Keratinocyte (primary cell): ENCODE measurements at regions not wholly inside any gene's neighbourhood (a gene's known extent, or its start where the extent isn't known, plus 50 kb on each side); places are given as distances from the start of the nearest gene placed in this dataset.

Experiments used
- DNase-seq: peaks from one replicate; pipeline ENCODE4 v3.0.0-alpha.2; 2011; ENCODE audit warnings: low read depth, missing footprints, low spot score
- FAIRE-seq: peaks from 2 replicates; lab custom pipeline; 2011; peaks lifted over from hg19 to GRCh38; lab: Jason Lieb, UNC
- H2AFZ ChIP-seq: 2 replicates; pipeline ENCODE4 v1.6.0; 2012; ENCODE audit warnings: low read length, control low read depth, inconsistent platforms; ENCODE audit not compliant: control insufficient read depth
- H3K27ac ChIP-seq: 2 replicates; pipeline ENCODE4 v1.5.1; 2011; ENCODE audit warnings: low read length; ENCODE audit not compliant: control insufficient read depth, insufficient read depth
- H3K27me3 ChIP-seq: 3 replicates; pipeline ENCODE4 v1.6.0; 2011; ENCODE audit warnings: low read length; ENCODE audit not compliant: control insufficient read depth, insufficient read depth; ENCODE audit errors: extremely low read depth
- H3K36me3 ChIP-seq, 2 experiments: 2 replicates in 1 of 2; 3 replicates in 1 of 2; pipeline ENCODE4 v1.5.1; 2011; ENCODE audit warnings: low read length in 2 of 2, mild to moderate bottlenecking in 1 of 2; ENCODE audit not compliant: control insufficient read depth in 2 of 2, insufficient read depth in 2 of 2; ENCODE audit errors: extremely low read depth in 1 of 2
- H3K4me1 ChIP-seq: 3 replicates; pipeline ENCODE4 v1.5.1; 2011; ENCODE audit warnings: low read length; ENCODE audit not compliant: control insufficient read depth, insufficient read depth; ENCODE audit errors: extremely low read depth
- H3K4me2 ChIP-seq: 3 replicates; pipeline ENCODE4 v1.6.0; 2011; ENCODE audit warnings: low read depth, low read length; ENCODE audit not compliant: control insufficient read depth, insufficient read depth; ENCODE audit errors: extremely low read depth
- H3K4me3 ChIP-seq, 3 experiments: fragments of 200-600 bp in 1 of 3; sonication (generic) in 1 of 3; 2 replicates in 2 of 3; 3 replicates in 1 of 3; pipeline ENCODE4 v1.5.1; 2011 to 2016; ENCODE audit warnings: low read length in 3 of 3, mild to moderate bottlenecking in 3 of 3, control low read depth in 2 of 3, inconsistent platforms in 1 of 3, low read depth in 1 of 3, mixed read lengths in 1 of 3, mixed run types in 1 of 3, moderate library complexity in 1 of 3; ENCODE audit not compliant: control insufficient read depth in 2 of 3, insufficient read depth in 2 of 3; ENCODE audit errors: extremely low read depth in 1 of 3
- H3K79me2 ChIP-seq: 2 replicates; pipeline ENCODE4 v1.6.0; 2012; ENCODE audit warnings: low read length; ENCODE audit not compliant: control insufficient read depth, insufficient read depth
- H3K9ac ChIP-seq: 3 replicates; pipeline ENCODE4 v1.6.0; 2011; ENCODE audit warnings: low read length; ENCODE audit not compliant: control insufficient read depth, insufficient read depth; ENCODE audit errors: extremely low read depth
- H3K9me1 ChIP-seq: 3 replicates; pipeline ENCODE4 v1.6.0; 2011; ENCODE audit warnings: low read length; ENCODE audit not compliant: control insufficient read depth, insufficient read depth; ENCODE audit errors: extremely low read depth
- H3K9me3 ChIP-seq: 2 replicates; pipeline ENCODE4 v1.5.1; 2012; ENCODE audit warnings: low read depth, low read length; ENCODE audit not compliant: control insufficient read depth
- H4K20me1 ChIP-seq: 3 replicates; pipeline ENCODE4 v1.6.0; 2011; ENCODE audit warnings: low read length; ENCODE audit not compliant: control insufficient read depth, insufficient read depth; ENCODE audit errors: extremely low read depth
- EZH2 ChIP-seq: IDR thresholded peaks from one replicate; pipeline ENCODE4 v1.6.1; 2012; ENCODE audit warnings: inconsistent platforms, mild to moderate bottlenecking, low read length, moderate library complexity
- dilution Hi-C: fragments of 300-500 bp; cut with MboI; formaldehyde crosslinking; loops from one replicate; pipeline ENCODE4 v1.7.0; 2020; ENCODE audit warnings: low sequenced_read_pairs; ENCODE audit not compliant: extremely low pct_ligation_motif_present
- TF ChIP-seq, protein P1 (sequence below), 3 experiments: IDR thresholded peaks in 1 of 3; conservative IDR thresholded peaks in 1 of 3; optimal IDR thresholded peaks in 1 of 3; 2 replicates in 2 of 3; 3 replicates in 1 of 3; pipeline versions ENCODE3 to v1.5.1; 2011; ENCODE audit warnings: low read length in 3 of 3, mild to moderate bottlenecking in 3 of 3, moderate library complexity in 2 of 3, control low read depth in 1 of 3, inconsistent platforms in 1 of 3; ENCODE audit not compliant: insufficient read depth in 2 of 3; ENCODE audit errors: extremely low read depth in 1 of 3

DNA sequence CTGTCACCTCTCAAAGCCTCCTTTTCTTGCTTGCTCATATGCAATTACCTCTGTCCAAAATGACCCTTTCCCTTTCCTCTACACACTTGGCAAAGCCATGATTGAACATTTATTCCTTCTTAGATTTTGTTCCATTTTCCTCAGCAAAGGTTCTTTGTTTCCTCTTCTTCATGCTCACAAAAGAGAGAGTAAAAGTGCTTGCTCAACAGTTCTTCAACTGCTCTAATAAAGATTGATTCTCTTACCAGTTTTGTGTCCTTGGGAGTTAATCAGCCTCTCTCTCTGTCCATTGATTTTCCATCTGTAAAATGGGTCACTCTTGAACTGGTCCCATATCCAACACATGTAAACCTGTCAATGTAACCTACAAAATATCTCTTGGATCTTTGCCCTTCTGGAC, 186.4 kb downstream of the WNT5A start:
- dilution Hi-C loops = no loop called here
- H3K79me2 ChIP-seq = no peaks in the 10 kb centered on the region
- FAIRE-seq = no peak

DNA sequence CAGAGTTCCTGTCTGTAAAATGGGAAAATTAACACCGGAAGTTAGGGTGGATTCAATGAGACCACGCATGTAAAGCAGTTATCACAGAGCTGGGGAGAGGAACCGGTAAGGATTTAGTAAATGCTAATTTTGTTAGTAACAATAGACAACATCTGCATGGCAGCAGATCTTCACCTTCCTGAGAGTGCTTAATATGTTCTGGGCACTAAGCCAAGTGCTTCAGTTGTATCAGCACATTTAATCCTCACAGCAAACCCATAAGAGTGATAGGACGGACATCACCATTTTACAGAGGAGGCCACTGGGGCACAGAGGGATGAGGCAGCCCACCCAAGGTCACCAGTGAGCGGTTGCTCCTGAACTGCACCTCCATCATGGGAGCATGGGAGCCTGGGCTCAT, 189.4 kb downstream of the WNT5A start:
- DNase-seq (no peak), FAIRE-seq (no peak)
- no peaks in the 10 kb centered on the region for H3K9me3 ChIP-seq
- no peak overlapping the region for H3K4me3 ChIP-seq
- H2AFZ ChIP-seq = no peak overlapping the region
- H3K27me3 ChIP-seq = no peaks in the 10 kb centered on the region
- H3K9ac ChIP-seq = no peak overlapping the region
- dilution Hi-C loops = no loop called here
- H3K79me2 ChIP-seq = no peaks in the 10 kb centered on the region
- H3K27ac ChIP-seq = no peak overlapping the region
- no peak overlapping the region for H3K4me2 ChIP-seq
- no peaks in the 10 kb centered on the region for H3K4me1 ChIP-seq
- no peaks in the 10 kb centered on the region for H3K36me3 ChIP-seq
- no peaks in the 10 kb centered on the region for H3K9me1 ChIP-seq
- no peaks in the 10 kb centered on the region for H4K20me1 ChIP-seq
- TF ChIP-seq, protein P1, sequence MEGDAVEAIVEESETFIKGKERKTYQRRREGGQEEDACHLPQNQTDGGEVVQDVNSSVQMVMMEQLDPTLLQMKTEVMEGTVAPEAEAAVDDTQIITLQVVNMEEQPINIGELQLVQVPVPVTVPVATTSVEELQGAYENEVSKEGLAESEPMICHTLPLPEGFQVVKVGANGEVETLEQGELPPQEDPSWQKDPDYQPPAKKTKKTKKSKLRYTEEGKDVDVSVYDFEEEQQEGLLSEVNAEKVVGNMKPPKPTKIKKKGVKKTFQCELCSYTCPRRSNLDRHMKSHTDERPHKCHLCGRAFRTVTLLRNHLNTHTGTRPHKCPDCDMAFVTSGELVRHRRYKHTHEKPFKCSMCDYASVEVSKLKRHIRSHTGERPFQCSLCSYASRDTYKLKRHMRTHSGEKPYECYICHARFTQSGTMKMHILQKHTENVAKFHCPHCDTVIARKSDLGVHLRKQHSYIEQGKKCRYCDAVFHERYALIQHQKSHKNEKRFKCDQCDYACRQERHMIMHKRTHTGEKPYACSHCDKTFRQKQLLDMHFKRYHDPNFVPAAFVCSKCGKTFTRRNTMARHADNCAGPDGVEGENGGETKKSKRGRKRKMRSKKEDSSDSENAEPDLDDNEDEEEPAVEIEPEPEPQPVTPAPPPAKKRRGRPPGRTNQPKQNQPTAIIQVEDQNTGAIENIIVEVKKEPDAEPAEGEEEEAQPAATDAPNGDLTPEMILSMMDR (optimal IDR thresholded peaks at IDR 0.05 in 1 of 3, IDR thresholded peaks at IDR 0.05 in 1 of 3, conservative IDR thresholded peaks at IDR 0.05 in 1 of 3; ENCODE audit: extremely low read depth in 1 of 3, insufficient read depth in 2 of 3, low read length in 3 of 3) = no peak
- TF ChIP-seq EZH2 = no peak

More for the DNA sequence above, 186.4 kb downstream of the WNT5A start:
- H3K9me1 ChIP-seq = no peaks in the 10 kb centered on the region
- H3K4me1 ChIP-seq = no peaks in the 10 kb centered on the region
- no peaks in the 10 kb centered on the region for H3K36me3 ChIP-seq
- H3K9ac ChIP-seq = no peak overlapping the region
- no peaks in the 10 kb centered on the region for H3K9me3 ChIP-seq
- H3K27ac ChIP-seq = no peak overlapping the region
- H4K20me1 ChIP-seq = no peaks in the 10 kb centered on the region
- DNase-seq = no peak
- no peaks in the 10 kb centered on the region for H3K27me3 ChIP-seq
- no peak overlapping the region for H3K4me3 ChIP-seq
- TF ChIP-seq, protein P1 (optimal IDR thresholded peaks at IDR 0.05 in 1 of 3, IDR thresholded peaks at IDR 0.05 in 1 of 3, conservative IDR thresholded peaks at IDR 0.05 in 1 of 3; ENCODE audit: extremely low read depth in 1 of 3, insufficient read depth in 2 of 3, low read length in 3 of 3) = no peak
- TF ChIP-seq EZH2 = no peak
- H2AFZ ChIP-seq = no peak overlapping the region
- H3K4me2 ChIP-seq = no peak overlapping the region
